Trophoblast cell (in vitro differentiated cells and primary cell): ENCODE measurements at regions not wholly inside any gene's neighbourhood (a gene's known extent, or its start where the extent isn't known, plus 50 kb on each side); places are given as distances from the start of the nearest gene placed in this dataset.

Source experiments
- DNase-seq, 2 donors: peaks; one replicate each; pipeline ENCODE4 v3.0.0-alpha.2; 2016
- H2AFZ ChIP-seq: 2 replicates; pipeline ENCODE4 v1.6.1; 2013; ENCODE audit warnings: low read length, moderate library complexity, mild to moderate bottlenecking; ENCODE audit not compliant: insufficient read depth, poor library complexity
- H2AK5ac ChIP-seq: 2 replicates; pipeline ENCODE4 v1.6.1; 2013; ENCODE audit warnings: mild to moderate bottlenecking, low read length
- H2BK120ac ChIP-seq: 2 replicates; pipeline ENCODE4 v1.6.1; 2013; ENCODE audit warnings: low read length, mild to moderate bottlenecking, moderate library complexity; ENCODE audit not compliant: insufficient read depth, poor library complexity
- H2BK12ac ChIP-seq: 2 replicates; pipeline ENCODE4 v1.6.1; 2013; ENCODE audit warnings: mild to moderate bottlenecking, low read length, moderate library complexity
- H2BK5ac ChIP-seq: 2 replicates; pipeline ENCODE4 v1.6.1; 2013; ENCODE audit warnings: low read length, low read depth, moderate library complexity, mild to moderate bottlenecking; ENCODE audit not compliant: poor library complexity
- H3K14ac ChIP-seq: 2 replicates; pipeline ENCODE4 v1.6.1; 2013; ENCODE audit warnings: mild to moderate bottlenecking, low read length
- H3K18ac ChIP-seq: 2 replicates; pipeline ENCODE4 v1.6.1; 2013; ENCODE audit warnings: mild to moderate bottlenecking, low read length
- H3K23ac ChIP-seq: 2 replicates; pipeline ENCODE4 v1.6.1; 2013; ENCODE audit warnings: low read length
- H3K27ac ChIP-seq: 2 replicates; pipeline ENCODE4 v1.5.1; 2013; ENCODE audit warnings: low read depth, mild to moderate bottlenecking, inconsistent platforms, low read length, moderate library complexity
- H3K27me3 ChIP-seq: 2 replicates; pipeline ENCODE4 v1.6.1; 2013; ENCODE audit warnings: inconsistent platforms, mild to moderate bottlenecking, low read length, moderate library complexity; ENCODE audit not compliant: insufficient read depth
- H3K36me3 ChIP-seq, 2 experiments: 1 replicate in 1 of 2; 2 replicates in 1 of 2; pipeline ENCODE4 v1.6.1; 2013; ENCODE audit warnings: low read length in 2 of 2, mild to moderate bottlenecking in 2 of 2, moderate library complexity in 1 of 2; ENCODE audit not compliant: insufficient read depth in 2 of 2, control insufficient read depth in 1 of 2
- H3K4ac ChIP-seq: 2 replicates; pipeline ENCODE4 v1.6.1; 2013; ENCODE audit warnings: low read depth, mild to moderate bottlenecking, low read length, moderate library complexity
- H3K4me1 ChIP-seq, 2 experiments: 1 replicate in 1 of 2; 2 replicates in 1 of 2; pipeline ENCODE4 v1.6.1; 2013; ENCODE audit warnings: low read length in 2 of 2, mild to moderate bottlenecking in 2 of 2, moderate library complexity in 1 of 2; ENCODE audit not compliant: insufficient read depth in 2 of 2, control insufficient read depth in 1 of 2
- H3K4me2 ChIP-seq: 2 replicates; pipeline ENCODE4 v1.6.1; 2013; ENCODE audit warnings: inconsistent platforms, mild to moderate bottlenecking, low read length, moderate library complexity
- H3K4me3 ChIP-seq: 2 replicates; pipeline ENCODE4 v1.5.1; 2013; ENCODE audit warnings: mild to moderate bottlenecking, low read depth, low read length, inconsistent platforms
- H3K79me1 ChIP-seq: one replicate; pipeline ENCODE4 v1.6.1; 2013; ENCODE audit warnings: low read length
- H3K79me2 ChIP-seq: 2 replicates; pipeline ENCODE4 v1.6.1; 2013; ENCODE audit warnings: low read length, mild to moderate bottlenecking; ENCODE audit not compliant: control insufficient read depth, insufficient read depth, poor library complexity
- H3K9ac ChIP-seq: 2 replicates; pipeline ENCODE4 v1.6.1; 2013; ENCODE audit warnings: mild to moderate bottlenecking, low read length
- H3K9me3 ChIP-seq: 2 replicates; pipeline ENCODE4 v1.6.1; 2013; ENCODE audit warnings: low read depth, mild to moderate bottlenecking, control low read depth, inconsistent platforms, low read length; ENCODE audit not compliant: insufficient read depth
- H4K12ac ChIP-seq: 2 replicates; pipeline ENCODE4 v1.6.1; 2013; ENCODE audit warnings: low read depth, mild to moderate bottlenecking, low read length, moderate library complexity
- H4K8ac ChIP-seq: 2 replicates; pipeline ENCODE4 v1.6.1; 2013; ENCODE audit warnings: low read depth, mild to moderate bottlenecking, low read length, moderate library complexity
- H4K91ac ChIP-seq: one replicate; pipeline ENCODE4 v1.6.1; 2013; ENCODE audit warnings: low read depth, mild to moderate bottlenecking, low read length, moderate library complexity
- WGBS: extraction: QIAGEN DNeasy Blood & Tissue Kit; methylation state at CpG from one replicate; pipeline ENCODE4 v1.1.7; 2013; ENCODE audit warnings: missing lambda C conversion rate; ENCODE audit not compliant: insufficient read length, insufficient coverage; ENCODE audit errors: extremely low coverage; 5-methylcytosine and 5-hydroxymethylcytosine counted together

GRCh38 chr4:153901220-153901619, 112.3 kb upstream of the SFRP2 start:
- H2BK120ac ChIP-seq = no peak overlapping the region
- H3K79me2 ChIP-seq = no peaks in the 10 kb centered on the region
- no peaks in the 10 kb centered on the region for H3K36me3 ChIP-seq
- H3K9ac ChIP-seq = no peak overlapping the region
- no peak overlapping the region for H2BK5ac ChIP-seq
- H3K4me1 ChIP-seq = no peaks in the 10 kb centered on the region
- no peak overlapping the region for H2BK12ac ChIP-seq
- H4K8ac ChIP-seq = no peak overlapping the region
- no peak overlapping the region for H3K4me2 ChIP-seq
- no CpG with 5 or more reads among the region's 2 CpGs for WGBS
- no peaks in the 10 kb centered on the region for H3K27me3 ChIP-seq
- H4K12ac ChIP-seq = no peak overlapping the region
- H2AK5ac ChIP-seq = no peak overlapping the region
- H3K9me3 ChIP-seq = no peaks in the 10 kb centered on the region
- H4K91ac ChIP-seq = no peak overlapping the region
- no peak overlapping the region for H3K18ac ChIP-seq
- H3K14ac ChIP-seq = no peak overlapping the region
- no peaks in the 10 kb centered on the region for H3K79me1 ChIP-seq
- H2AFZ ChIP-seq = no peak overlapping the region
- H3K4ac ChIP-seq = no peak overlapping the region
- H3K27ac ChIP-seq = no peak overlapping the region
- no peak for DNase-seq
- no peak overlapping the region for H3K4me3 ChIP-seq
- no peak overlapping the region for H3K23ac ChIP-seq

GRCh38 chr4:153900426-153900825, 111.5 kb upstream of the SFRP2 start:
- Histone ChIP-seq H3K4me2 (no peak overlapping the region), H2AFZ (no peak overlapping the region)
- no peak for DNase-seq

GRCh38 chr4:153890761-153891160, 101.9 kb upstream of the SFRP2 start:
- Histone ChIP-seq H3K36me3 (no peaks in the 10 kb centered on the region), H3K79me1 (no peaks in the 10 kb centered on the region), H3K18ac (no peak overlapping the region)

More at GRCh38 chr4:153900426-153900825, 111.5 kb upstream of the SFRP2 start:
- H2BK12ac ChIP-seq = no peak overlapping the region
- no peak overlapping the region for H3K23ac ChIP-seq
- no peak overlapping the region for H4K8ac ChIP-seq
- no peaks in the 10 kb centered on the region for H3K27me3 ChIP-seq
- no peak overlapping the region for H2BK5ac ChIP-seq
- H3K79me2 ChIP-seq = no peaks in the 10 kb centered on the region
- H3K14ac ChIP-seq = no peak overlapping the region
- H2BK120ac ChIP-seq = no peak overlapping the region
- H3K9me3 ChIP-seq = no peaks in the 10 kb centered on the region
- no peak overlapping the region for H3K4ac ChIP-seq
- no peaks in the 10 kb centered on the region for H3K4me1 ChIP-seq
- H3K79me1 ChIP-seq = no peaks in the 10 kb centered on the region
- WGBS = no CpG with 5 or more reads among the region's 6 CpGs
- no peak overlapping the region for H3K9ac ChIP-seq
- H3K4me3 ChIP-seq = no peak overlapping the region
- no peak overlapping the region for H4K91ac ChIP-seq
- no peak overlapping the region for H4K12ac ChIP-seq
- no peak overlapping the region for H2AK5ac ChIP-seq
- H3K27ac ChIP-seq = no peak overlapping the region
- H3K18ac ChIP-seq = no peak overlapping the region
- H3K36me3 ChIP-seq = no peaks in the 10 kb centered on the region

GRCh38 chr4:153887217-153887616, 98.3 kb upstream of the SFRP2 start:
- Histone ChIP-seq H2BK12ac (no peak overlapping the region), H3K4me3 (no peak overlapping the region), H3K4me2 (no peak overlapping the region), H3K18ac (no peak overlapping the region), H3K27ac (no peak overlapping the region), H3K4me1 (no peaks in the 10 kb centered on the region), H3K4ac (no peak overlapping the region), H2AFZ (no peak overlapping the region), H3K79me2 (no peaks in the 10 kb centered on the region), H3K79me1 (no peaks in the 10 kb centered on the region), H4K8ac (no peak overlapping the region), H2AK5ac (no peak overlapping the region), H4K12ac (no peak overlapping the region), H3K9ac (no peak overlapping the region), H4K91ac (no peak overlapping the region), H3K27me3 (no peaks in the 10 kb centered on the region), H2BK120ac (no peak overlapping the region), H3K9me3 (peaks cover 2% of the 10 kb centered on the region), H3K14ac (no peak overlapping the region), H3K23ac (no peak overlapping the region), H2BK5ac (no peak overlapping the region), H3K36me3 (no peaks in the 10 kb centered on the region)
- no peak for DNase-seq

More at GRCh38 chr4:153890761-153891160, 101.9 kb upstream of the SFRP2 start:
- no peak overlapping the region for H3K4me2 ChIP-seq
- H2BK5ac ChIP-seq = no peak overlapping the region
- no peaks in the 10 kb centered on the region for H3K4me1 ChIP-seq
- no peak overlapping the region for H2AK5ac ChIP-seq
- H3K23ac ChIP-seq = no peak overlapping the region
- no peak overlapping the region for H4K8ac ChIP-seq
- no peak for DNase-seq
- H3K4me3 ChIP-seq = no peak overlapping the region
- WGBS = no CpG with 5 or more reads among the region's 4 CpGs
- no peak overlapping the region for H3K27ac ChIP-seq
- H4K12ac ChIP-seq = no peak overlapping the region
- H3K27me3 ChIP-seq = no peaks in the 10 kb centered on the region
- H3K9me3 ChIP-seq = no peaks in the 10 kb centered on the region
- no peak overlapping the region for H2AFZ ChIP-seq
- H2BK12ac ChIP-seq = no peak overlapping the region
- no peak overlapping the region for H3K14ac ChIP-seq
- H2BK120ac ChIP-seq = no peak overlapping the region
- no peak overlapping the region for H3K4ac ChIP-seq
- H3K9ac ChIP-seq = no peak overlapping the region
- H4K91ac ChIP-seq = no peak overlapping the region
- no peaks in the 10 kb centered on the region for H3K79me2 ChIP-seq
